ENCODE measurements at regions not wholly inside any gene's neighbourhood (a gene's known extent, or its start where the extent isn't known, plus 50 kb on each side); places are given as distances from the start of the nearest gene placed in this dataset.

DNA sequence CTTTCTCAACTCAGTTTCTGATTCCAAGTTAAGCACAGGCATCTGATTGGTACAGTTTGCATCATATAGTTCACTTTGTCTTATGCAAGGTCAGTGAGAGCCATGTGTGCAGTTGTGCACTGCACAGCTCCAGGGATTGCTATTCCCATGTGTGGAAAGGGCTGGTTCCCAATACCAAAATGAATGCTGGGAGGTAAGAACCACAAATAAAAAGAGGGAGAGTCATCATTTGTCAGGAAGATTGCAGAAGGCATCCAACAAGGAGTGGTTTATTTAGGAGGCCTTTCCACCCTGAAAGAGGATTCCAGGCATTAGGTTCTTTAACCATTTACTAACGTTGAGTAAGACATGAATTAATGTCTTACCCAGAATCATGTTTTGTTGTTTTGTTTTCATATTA, 141.2 kb upstream of the ST6GAL2 start:
- TF ChIP-seq GATA2 (IDR thresholded peaks at IDR 0.05; ENCODE audit: low read depth, low read length), result no peak
- no peak for TF ChIP-seq GATA3 (IDR thresholded peaks at IDR 0.05; ENCODE audit: low read depth, low read length)

Measured in SH-SY5Y (cell line).